Fibroblast of lung (primary cell): ENCODE measurements at regions not wholly inside any gene's neighbourhood (a gene's known extent, or its start where the extent isn't known, plus 50 kb on each side); places are given as distances from the start of the nearest gene placed in this dataset.

ENCODE experiments used
- CTCF ChIP-seq, 2 donors: IDR thresholded peaks in 1 of 2; conservative IDR thresholded peaks in 1 of 2; 1 replicate in 1 of 2; 2 replicates in 1 of 2; pipeline ENCODE4 v1.5.1; 2011 to 2012; ENCODE audit warnings: low read length in 2 of 2, control low read depth in 1 of 2, inconsistent platforms in 1 of 2, low read depth in 1 of 2, mild to moderate bottlenecking in 1 of 2
- EZH2 ChIP-seq: IDR thresholded peaks from 2 replicates; pipeline ENCODE4 v1.5.1; 2012; ENCODE audit warnings: low read length, control low read depth, mild to moderate bottlenecking; ENCODE audit errors: missing control alignments

- TF ChIP-seq CTCF (conservative IDR thresholded peaks at IDR 0.05 in 1 of 2, IDR thresholded peaks at IDR 0.05 in 1 of 2; ENCODE audit: low read depth in 1 of 2, low read length in 2 of 2) (no peak), EZH2 (no peak)
Observed at GRCh38 chr19:28541029-28541428, 671.9 kb downstream of the UQCRFS1 start.
